H1 (cell line): ENCODE measurements at regions not wholly inside any gene's neighbourhood (a gene's known extent, or its start where the extent isn't known, plus 50 kb on each side); places are given as distances from the start of the nearest gene placed in this dataset.

Experiments
- CTCF ChIA-PET: fragments of 300-600 bp; sonication (Branson Sonifier 250); formaldehyde crosslinking; loops from one replicate; lab custom pipeline; 2021; ENCODE audit not compliant: partially characterized antibody; lab: Charles Lee
- POLR2A ChIA-PET: fragments of 300-600 bp; sonication (Branson Sonifier 250); formaldehyde crosslinking; loops from one replicate; lab custom pipeline; 2021; ENCODE audit warnings: inconsistent platforms; ENCODE audit not compliant: partially characterized antibody; lab: Charles Lee
- DNase-seq, 2 experiments: peaks; one replicate each; pipeline versions ENCODE4 v3.0.0 to v3.0.0-alpha.2; 2010 to 2022; ENCODE audit warnings: low spot score in 2 of 2, low read depth in 1 of 2, mixed read lengths in 1 of 2
- FAIRE-seq: peaks from 2 replicates; lab custom pipeline; 2011; peaks lifted over from hg19 to GRCh38; lab: Jason Lieb, UNC
- H2AFZ ChIP-seq: 2 replicates; pipeline ENCODE4 v1.8.1; 2012; ENCODE audit warnings: low read length, inconsistent platforms
- H2AK5ac ChIP-seq: 2 replicates; pipeline ENCODE4 v1.6.1; 2013; ENCODE audit warnings: low read depth, low read length
- H2BK120ac ChIP-seq: replicated peaks from 2 replicates; pipeline ENCODE3; 2013; ENCODE audit warnings: low read depth, low read length, inconsistent platforms
- H2BK12ac ChIP-seq: 2 replicates; pipeline ENCODE4 v1.6.1; 2013; ENCODE audit warnings: low read depth, low read length
- H2BK15ac ChIP-seq: 2 replicates; pipeline ENCODE4 v1.6.1; 2013; ENCODE audit warnings: low read length
- H2BK20ac ChIP-seq: 2 replicates; pipeline ENCODE4 v1.6.1; 2013; ENCODE audit warnings: low read length
- H2BK5ac ChIP-seq: 2 replicates; pipeline ENCODE4 v1.6.1; 2013; ENCODE audit warnings: low read depth, low read length
- H3K14ac ChIP-seq: 2 replicates; pipeline ENCODE4 v1.6.1; 2013; ENCODE audit warnings: inconsistent platforms; ENCODE audit not compliant: insufficient read length
- H3K18ac ChIP-seq: 2 replicates; pipeline ENCODE4 v1.6.1; 2013; ENCODE audit warnings: low read length; ENCODE audit errors: extremely low read depth
- H3K23ac ChIP-seq: 2 replicates; pipeline ENCODE4 v1.6.1; 2013; ENCODE audit warnings: inconsistent platforms; ENCODE audit not compliant: insufficient read length
- H3K23me2 ChIP-seq: 2 replicates; pipeline ENCODE4 v1.6.1; 2013; ENCODE audit warnings: low read depth, low read length
- H3K27ac ChIP-seq: 2 replicates; pipeline ENCODE4 v1.6.1; 2011; ENCODE audit warnings: low read depth, low read length, inconsistent platforms
- H3K27me3 ChIP-seq, 4 experiments: replicated peaks in 1 of 4; 1 replicate in 1 of 4; 2 replicates in 3 of 4; pipeline versions ENCODE4 v1.6.1 to v1.8.1; 2011 to 2013; ENCODE audit warnings: low read length in 3 of 4, mild to moderate bottlenecking in 3 of 4, inconsistent platforms in 2 of 4, mixed read lengths in 2 of 4, moderate library complexity in 1 of 4; ENCODE audit not compliant: control insufficient read depth in 3 of 4, insufficient read depth in 3 of 4; ENCODE audit errors: extremely low read depth in 1 of 4
- H3K36me3 ChIP-seq, 4 experiments: 2 replicates each; pipeline versions ENCODE4 v1.6.1 to v1.8.1; 2011 to 2013; ENCODE audit warnings: mild to moderate bottlenecking in 4 of 4, low read length in 3 of 4, moderate library complexity in 2 of 4, control low read depth in 1 of 4, inconsistent platforms in 1 of 4; ENCODE audit not compliant: insufficient read depth in 4 of 4, control insufficient read depth in 2 of 4
- H3K4ac ChIP-seq: replicated peaks from 2 replicates; pipeline ENCODE3; 2013; ENCODE audit warnings: low read length, low read depth, mixed read lengths, inconsistent platforms; ENCODE audit not compliant: insufficient read length
- H3K4me1 ChIP-seq, 4 experiments: replicated peaks in 1 of 4; 1 replicate in 1 of 4; 2 replicates in 3 of 4; pipeline versions ENCODE4 v1.6.1 to v1.8.1; 2011 to 2013; ENCODE audit warnings: low read length in 3 of 4, inconsistent platforms in 2 of 4, mixed read lengths in 1 of 4; ENCODE audit not compliant: insufficient read depth in 4 of 4, control insufficient read depth in 3 of 4
- H3K4me2 ChIP-seq, 2 experiments: 2 replicates each; pipeline versions ENCODE4 v1.6.1 to v1.8.1; 2011 to 2013; ENCODE audit warnings: low read depth in 2 of 2, low read length in 2 of 2, control low read depth in 1 of 2, inconsistent platforms in 1 of 2, mild to moderate bottlenecking in 1 of 2; ENCODE audit not compliant: insufficient read depth in 1 of 2
- H3K4me3 ChIP-seq, 4 experiments: fragments of 200-600, 300-600 bp in 1 of 4; sonication (generic), shearing (Covaris generic), sonication (Bioruptor Twin) in 1 of 4; 2 replicates each; pipeline versions ENCODE4 v1.5.1 to v1.8.1; 2011 to 2016; ENCODE audit warnings: low read length in 4 of 4, low read depth in 3 of 4, control low read depth in 2 of 4, inconsistent platforms in 2 of 4, mild to moderate bottlenecking in 2 of 4, mixed read lengths in 1 of 4, moderate library complexity in 1 of 4; ENCODE audit not compliant: insufficient read depth in 2 of 4; ENCODE audit errors: extremely low read depth in 1 of 4
- H3K56ac ChIP-seq: replicated peaks from 2 replicates; pipeline ENCODE3; 2013; ENCODE audit warnings: low read depth, mild to moderate bottlenecking, mixed read lengths, low read length, inconsistent platforms; ENCODE audit not compliant: insufficient read length
- H3K79me1 ChIP-seq: 2 replicates; pipeline ENCODE4 v1.6.1; 2013; ENCODE audit warnings: low read depth, low read length, control low read depth
- H3K79me2 ChIP-seq, 2 experiments: 2 replicates each; pipeline versions ENCODE4 v1.6.1 to v1.8.1; 2012 to 2013; ENCODE audit warnings: low read length in 2 of 2, mild to moderate bottlenecking in 2 of 2, inconsistent platforms in 1 of 2; ENCODE audit not compliant: insufficient read depth in 2 of 2, control insufficient read depth in 1 of 2
- H3K9ac ChIP-seq, 4 experiments: replicated peaks in 1 of 4; 1 replicate in 1 of 4; 2 replicates in 3 of 4; pipeline versions ENCODE4 v1.6.1 to v1.8.1; 2011 to 2013; ENCODE audit warnings: low read depth in 3 of 4, low read length in 3 of 4, control low read depth in 2 of 4, mild to moderate bottlenecking in 2 of 4, moderate library complexity in 2 of 4, inconsistent platforms in 1 of 4; ENCODE audit errors: extremely low read depth in 1 of 4
- H3K9me3 ChIP-seq, 2 experiments: 2 replicates each; pipeline versions ENCODE4 v1.6.1 to v1.8.1; 2012 to 2013; ENCODE audit warnings: mild to moderate bottlenecking in 2 of 2, moderate library complexity in 2 of 2, control low read depth in 1 of 2, inconsistent platforms in 1 of 2, low read depth in 1 of 2, low read length in 1 of 2, mixed read lengths in 1 of 2; ENCODE audit not compliant: insufficient read depth in 2 of 2
- H4K20me1 ChIP-seq, 2 experiments: replicated peaks in 1 of 2; 2 replicates each; pipeline versions ENCODE3 to v1.8.1; 2011 to 2013; ENCODE audit warnings: inconsistent platforms in 2 of 2, low read length in 2 of 2, mild to moderate bottlenecking in 1 of 2; ENCODE audit not compliant: insufficient read depth in 2 of 2, control insufficient read depth in 1 of 2
- H4K5ac ChIP-seq: 2 replicates; pipeline ENCODE4 v1.6.1; 2013; ENCODE audit warnings: low read length, low read depth, mixed read lengths, inconsistent platforms; ENCODE audit not compliant: insufficient read length
- H4K8ac ChIP-seq: 2 replicates; pipeline ENCODE4 v1.8.0; 2013; ENCODE audit warnings: mild to moderate bottlenecking, moderate library complexity, low read length, inconsistent platforms; ENCODE audit not compliant: insufficient read depth; ENCODE audit errors: extremely low read depth
- H4K91ac ChIP-seq: replicated peaks from 2 replicates; pipeline ENCODE3; 2013; ENCODE audit warnings: low read length, mixed read lengths, inconsistent platforms; ENCODE audit not compliant: insufficient read length
- CTBP2 ChIP-seq: IDR thresholded peaks from 2 replicates; pipeline ENCODE4 v1.7.0; 2011; ENCODE audit warnings: borderline replicate concordance, mild to moderate bottlenecking, moderate library complexity, mixed read lengths, low read length; ENCODE audit not compliant: insufficient read depth, insufficient read length
- MAFK ChIP-seq: IDR thresholded peaks from 2 replicates; pipeline ENCODE4 v1.6.1; 2012; ENCODE audit warnings: low read depth, mild to moderate bottlenecking, improper control_type of control experiment, low read length
- RNF2 ChIP-seq: fragments of 200-900, 300-1000 bp; sonication (generic); IDR thresholded peaks from 2 replicates; pipeline ENCODE4 v1.7.1; 2016; ENCODE audit warnings: borderline replicate concordance, low read depth, mild to moderate bottlenecking, antibody characterized with exemption, low read length; ENCODE audit not compliant: poor library complexity, severe bottlenecking; ENCODE audit errors: missing control alignments
- ZNF274 ChIP-seq: IDR thresholded peaks from 2 replicates; pipeline ENCODE4 v1.7.0; 2012; ENCODE audit warnings: low read length, borderline replicate concordance; ENCODE audit errors: extremely low read depth
- WGBS, 2 experiments: shearing (Covaris generic) in 1 of 2; methylation state at CpG; one replicate each; pipeline versions ENCODE4 v1.1.6 to v1.1.7; 2013 to 2015; ENCODE audit warnings: low lambda C conversion rate in 2 of 2, mixed read lengths in 2 of 2, inconsistent platforms in 1 of 2, low coverage in 1 of 2, missing lambda C conversion rate in 1 of 2; ENCODE audit not compliant: insufficient replicate concordance in 2 of 2, insufficient coverage in 1 of 2, insufficient read length in 1 of 2; ENCODE audit errors: extremely low coverage in 1 of 2, missing lambda C conversion rate in 1 of 2; 5-methylcytosine and 5-hydroxymethylcytosine counted together

- Histone ChIP-seq H4K20me1 (peaks cover 0 to 1% of the 10 kb centered on the region in 2 experiments), H3K23ac (no peak overlapping the region), H3K27ac (no peak overlapping the region), H2BK120ac (no peak overlapping the region), H3K56ac (no peak overlapping the region), H3K18ac (no peak overlapping the region), H3K79me1 (no peaks in the 10 kb centered on the region), H2BK5ac (no peak overlapping the region), H3K27me3 (no peaks in the 10 kb centered on the region), H3K23me2 (no peaks in the 10 kb centered on the region), H2BK15ac (no peak overlapping the region), H2AFZ (no peak overlapping the region), H3K9ac (no peak overlapping the region), H3K4me3 (no peak overlapping the region), H2BK20ac (no peak overlapping the region), H3K4me1 (no peaks in the 10 kb centered on the region), H3K4ac (no peak overlapping the region), H3K79me2 (no peaks in the 10 kb centered on the region), H2AK5ac (no peak overlapping the region), H3K36me3 (no peaks in the 10 kb centered on the region), H4K5ac (no peak overlapping the region), H3K9me3 (no peaks in the 10 kb centered on the region), H4K8ac (no peak overlapping the region), H2BK12ac (no peak overlapping the region), H4K91ac (no peak overlapping the region), H3K14ac (no peak overlapping the region), H3K4me2 (no peak overlapping the region)
- DNase-seq = no peak
- 92% methylated on average over 8 of the region's 8 CpGs; no CpG with 5 or more reads in 1 of the 2 experiments for WGBS, 2 experiments
- FAIRE-seq = no peak
- TF ChIP-seq ZNF274 (no peak), MAFK (no peak), RNF2 (no peak), CTBP2 (no peak)
- ChIA-PET CTCF (interaction anchor here (1.0 kb wide), 1 partner anchor 32 kb away, joined by 3 read pairs; no protein-coding TSS in a partner anchor), POLR2A (no interaction called here)
These were observed 144.7 kb upstream of the KIF26B start for GRCh38 chr1:245010018-245010614.
